Panc1 (cell line): ENCODE measurements at regions not wholly inside any gene's neighbourhood (a gene's known extent, or its start where the extent isn't known, plus 50 kb on each side); places are given as distances from the start of the nearest gene placed in this dataset.

Source experiments
- ATAC-seq: fragments of 200-7000 bp; cut with Tn5 transposase; 2 replicates; pipeline ENCODE4 v1.9.1; 2020; ENCODE audit warnings: mild to moderate bottlenecking, moderate library complexity
- BruUV-seq: library from RNA; stranded (reverse); fragments of 400-500 nt; replicated peaks from 2 replicates; lab custom pipeline; 2021; lab: Mats Ljungman, UMichigan
- CTCF ChIA-PET: fragments of 300-600 bp; sonication (Branson Sonifier 250); formaldehyde crosslinking; loops from one replicate; lab custom pipeline; 2022; ENCODE audit warnings: antibody characterized with exemption; lab: Charles Lee
- POLR2A ChIA-PET: fragments of 300-600 bp; sonication (Branson Sonifier 250); formaldehyde crosslinking; loops from one replicate; lab custom pipeline; 2022; ENCODE audit warnings: antibody characterized with exemption; lab: Charles Lee
- DNase-seq: peaks from one replicate; pipeline ENCODE4 v3.0.0-alpha.2; 2010; ENCODE audit warnings: low read depth, low spot score
- H3K27ac ChIP-seq: 2 replicates; pipeline ENCODE4 v1.5.1; 2011; ENCODE audit warnings: mild to moderate bottlenecking, low read length, inconsistent platforms
- H3K27me3 ChIP-seq: fragments of 200-500 bp; sonication (Bioruptor generic); 2 replicates; pipeline ENCODE4 v1.6.0; 2014; ENCODE audit warnings: low read length, inconsistent platforms; ENCODE audit not compliant: control insufficient read depth, insufficient read depth
- H3K36me3 ChIP-seq: fragments of 200-500 bp; sonication (Bioruptor generic); 2 replicates; pipeline ENCODE4 v1.5.1; 2014; ENCODE audit warnings: inconsistent platforms, mild to moderate bottlenecking, low read length, moderate library complexity; ENCODE audit not compliant: control insufficient read depth, insufficient read depth
- H3K4me1 ChIP-seq: 2 replicates; pipeline ENCODE4 v1.5.1; 2011; ENCODE audit warnings: inconsistent platforms, mild to moderate bottlenecking, low read length, moderate library complexity; ENCODE audit not compliant: control insufficient read depth, insufficient read depth
- H3K4me3 ChIP-seq, 2 experiments: 2 replicates each; pipeline ENCODE4 v1.5.1; 2011 to 2012; ENCODE audit warnings: low read depth in 2 of 2, low read length in 2 of 2, mild to moderate bottlenecking in 2 of 2, inconsistent platforms in 1 of 2, moderate library complexity in 1 of 2
- H3K9me3 ChIP-seq: fragments of 200-500 bp; sonication (Bioruptor generic); 2 replicates; pipeline ENCODE4 v1.5.1; 2014; ENCODE audit warnings: low read depth, mild to moderate bottlenecking, inconsistent platforms, low read length, moderate library complexity; ENCODE audit not compliant: control insufficient read depth, insufficient read depth
- POLR2AphosphoS5 ChIP-seq: IDR thresholded peaks from 2 replicates; pipeline ENCODE4 v1.6.1; 2012; ENCODE audit warnings: mild to moderate bottlenecking, low read depth, low read length, moderate library complexity
- SIN3A ChIP-seq: IDR thresholded peaks from 2 replicates; pipeline ENCODE4 v1.6.1; 2012; ENCODE audit warnings: low read depth, mild to moderate bottlenecking, low read length, moderate library complexity, borderline replicate concordance; ENCODE audit not compliant: insufficient read depth
- TCF7L2 ChIP-seq: IDR thresholded peaks from 2 replicates; pipeline ENCODE4 v1.6.1; 2011; ENCODE audit warnings: mild to moderate bottlenecking, low read depth, low read length, inconsistent platforms
- in situ Hi-C: cut with HindIII; loops from 2 replicates; pipeline ENCODE4 v1.10.0; 2016; ENCODE audit warnings: low sequenced_read_pairs, low pct_unique_long_range_greater_than_20kb
- intact Hi-C: fragments of 100-400 bp; cut with micrococcal nuclease; formaldehyde crosslinking; loops from one replicate; pipeline ENCODE4 v1.10.0; 2022; ENCODE audit not compliant: unreplicated experiment
- TF ChIP-seq, protein P1 (sequence below), 2 experiments: IDR thresholded peaks; 2 replicates each; pipeline ENCODE4 v1.6.1; 2011 to 2012; ENCODE audit warnings: low read depth in 2 of 2, control low read depth in 1 of 2, low read length in 1 of 2, mild to moderate bottlenecking in 1 of 2, moderate library complexity in 1 of 2; ENCODE audit not compliant: insufficient read depth in 1 of 2
- TF ChIP-seq, protein P2 (sequence below): fragments of 450-650 bp; IDR thresholded peaks from 2 replicates; pipeline ENCODE4 v1.5.1; 2017; ENCODE audit warnings: mild to moderate bottlenecking

DNA sequence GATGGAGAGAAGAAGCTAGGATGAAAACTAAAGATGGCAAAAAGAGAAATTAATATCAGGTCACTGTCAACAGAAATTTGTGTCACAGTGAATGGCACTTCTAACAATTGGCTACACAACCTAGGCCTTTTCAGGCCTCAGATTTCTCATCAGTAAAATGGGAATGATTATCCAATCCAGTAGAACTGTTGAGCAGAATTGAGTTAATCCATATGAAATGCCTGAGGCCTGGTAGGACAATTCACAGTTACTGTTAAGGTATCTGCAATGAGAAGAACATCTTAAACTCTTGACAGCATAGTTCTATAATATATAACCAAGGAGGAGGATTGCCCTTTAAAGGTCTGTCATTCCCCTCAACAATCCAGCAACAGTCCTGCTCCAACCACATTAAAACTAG, 217.9 kb upstream of the ZNF217 start:
- DNase-seq, result no peak
- TF ChIP-seq SIN3A, result no peak
- H3K27ac ChIP-seq, result peak overlapping the region; percentile 93
- H3K9me3 ChIP-seq, result no peaks in the 10 kb centered on the region
- H3K36me3 ChIP-seq, result no peaks in the 10 kb centered on the region
- no peaks in the 10 kb centered on the region for H3K27me3 ChIP-seq
- ATAC-seq, result no peak
- intact Hi-C loops, result no loop called here
- ChIA-PET POLR2A (interaction anchor here (0.6 to 0.7 kb wide), 2 partner anchors 36 to 116 kb away, joined by 8 read pairs; no protein-coding TSS in a partner anchor), CTCF (no interaction called here)
- no peak overlapping the region for H3K4me3 ChIP-seq
- BruUV-seq, result no TSS peak
- H3K4me1 ChIP-seq, result peaks cover 17% of the 10 kb centered on the region
- in situ Hi-C loops, result no loop called here

DNA sequence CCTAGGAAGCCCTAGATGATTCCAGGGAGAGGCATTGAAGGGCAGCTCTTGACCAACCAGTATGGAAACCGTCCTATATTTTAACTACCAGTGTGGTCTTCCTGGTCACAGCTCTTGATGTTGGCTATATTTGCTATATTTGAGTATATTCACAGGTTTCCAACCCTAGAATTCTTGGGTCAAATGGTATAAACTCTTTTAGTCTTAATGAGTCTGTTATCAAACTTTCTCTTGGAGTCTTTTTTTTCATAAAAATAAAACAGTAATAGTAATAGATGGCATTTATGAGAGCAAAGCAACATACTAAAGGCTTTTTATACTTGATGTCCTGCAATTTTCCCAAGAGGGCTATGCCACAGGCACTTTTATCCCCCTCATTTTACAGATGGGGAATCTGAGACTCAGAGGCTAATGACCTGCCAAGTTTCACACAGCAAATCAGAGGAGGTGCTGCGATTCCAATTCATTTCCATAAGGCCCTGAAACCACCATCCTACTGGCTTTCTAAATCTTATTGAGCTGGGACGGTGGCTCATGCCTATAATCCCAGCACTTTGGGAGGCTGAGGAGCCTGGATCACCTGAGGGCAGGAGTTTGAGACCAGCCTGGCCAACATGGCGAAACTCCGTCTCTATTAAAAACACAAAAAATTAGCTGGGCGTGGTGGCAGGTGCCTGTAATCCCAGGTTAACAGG, 217.2 kb upstream of the ZNF217 start:
- intact Hi-C loops (no loop called here), in situ Hi-C loops (no loop called here)
- TF ChIP-seq TCF7L2 (no peak), SIN3A (no peak), POLR2AphosphoS5 (no peak)
- TF ChIP-seq, protein P1, sequence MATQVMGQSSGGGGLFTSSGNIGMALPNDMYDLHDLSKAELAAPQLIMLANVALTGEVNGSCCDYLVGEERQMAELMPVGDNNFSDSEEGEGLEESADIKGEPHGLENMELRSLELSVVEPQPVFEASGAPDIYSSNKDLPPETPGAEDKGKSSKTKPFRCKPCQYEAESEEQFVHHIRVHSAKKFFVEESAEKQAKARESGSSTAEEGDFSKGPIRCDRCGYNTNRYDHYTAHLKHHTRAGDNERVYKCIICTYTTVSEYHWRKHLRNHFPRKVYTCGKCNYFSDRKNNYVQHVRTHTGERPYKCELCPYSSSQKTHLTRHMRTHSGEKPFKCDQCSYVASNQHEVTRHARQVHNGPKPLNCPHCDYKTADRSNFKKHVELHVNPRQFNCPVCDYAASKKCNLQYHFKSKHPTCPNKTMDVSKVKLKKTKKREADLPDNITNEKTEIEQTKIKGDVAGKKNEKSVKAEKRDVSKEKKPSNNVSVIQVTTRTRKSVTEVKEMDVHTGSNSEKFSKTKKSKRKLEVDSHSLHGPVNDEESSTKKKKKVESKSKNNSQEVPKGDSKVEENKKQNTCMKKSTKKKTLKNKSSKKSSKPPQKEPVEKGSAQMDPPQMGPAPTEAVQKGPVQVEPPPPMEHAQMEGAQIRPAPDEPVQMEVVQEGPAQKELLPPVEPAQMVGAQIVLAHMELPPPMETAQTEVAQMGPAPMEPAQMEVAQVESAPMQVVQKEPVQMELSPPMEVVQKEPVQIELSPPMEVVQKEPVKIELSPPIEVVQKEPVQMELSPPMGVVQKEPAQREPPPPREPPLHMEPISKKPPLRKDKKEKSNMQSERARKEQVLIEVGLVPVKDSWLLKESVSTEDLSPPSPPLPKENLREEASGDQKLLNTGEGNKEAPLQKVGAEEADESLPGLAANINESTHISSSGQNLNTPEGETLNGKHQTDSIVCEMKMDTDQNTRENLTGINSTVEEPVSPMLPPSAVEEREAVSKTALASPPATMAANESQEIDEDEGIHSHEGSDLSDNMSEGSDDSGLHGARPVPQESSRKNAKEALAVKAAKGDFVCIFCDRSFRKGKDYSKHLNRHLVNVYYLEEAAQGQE (IDR thresholded peaks at IDR 0.05; ENCODE audit: insufficient read depth in 1 of 2, low read depth in 2 of 2, low read length in 1 of 2), result no peak
- TF ChIP-seq, protein P2, sequence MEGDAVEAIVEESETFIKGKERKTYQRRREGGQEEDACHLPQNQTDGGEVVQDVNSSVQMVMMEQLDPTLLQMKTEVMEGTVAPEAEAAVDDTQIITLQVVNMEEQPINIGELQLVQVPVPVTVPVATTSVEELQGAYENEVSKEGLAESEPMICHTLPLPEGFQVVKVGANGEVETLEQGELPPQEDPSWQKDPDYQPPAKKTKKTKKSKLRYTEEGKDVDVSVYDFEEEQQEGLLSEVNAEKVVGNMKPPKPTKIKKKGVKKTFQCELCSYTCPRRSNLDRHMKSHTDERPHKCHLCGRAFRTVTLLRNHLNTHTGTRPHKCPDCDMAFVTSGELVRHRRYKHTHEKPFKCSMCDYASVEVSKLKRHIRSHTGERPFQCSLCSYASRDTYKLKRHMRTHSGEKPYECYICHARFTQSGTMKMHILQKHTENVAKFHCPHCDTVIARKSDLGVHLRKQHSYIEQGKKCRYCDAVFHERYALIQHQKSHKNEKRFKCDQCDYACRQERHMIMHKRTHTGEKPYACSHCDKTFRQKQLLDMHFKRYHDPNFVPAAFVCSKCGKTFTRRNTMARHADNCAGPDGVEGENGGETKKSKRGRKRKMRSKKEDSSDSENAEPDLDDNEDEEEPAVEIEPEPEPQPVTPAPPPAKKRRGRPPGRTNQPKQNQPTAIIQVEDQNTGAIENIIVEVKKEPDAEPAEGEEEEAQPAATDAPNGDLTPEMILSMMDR, result no peak
- Histone ChIP-seq H3K27me3 (no peaks in the 10 kb centered on the region), H3K27ac (peak overlapping the region; percentile 93), H3K4me1 (peaks cover 24% of the 10 kb centered on the region), H3K36me3 (no peaks in the 10 kb centered on the region), H3K4me3 (no peak overlapping the region), H3K9me3 (no peaks in the 10 kb centered on the region)
- BruUV-seq, result no TSS peak
- no peak for DNase-seq
- CTCF ChIA-PET, result no interaction called here
- POLR2A ChIA-PET, result no interaction called here
- ATAC-seq, result no peak

DNA sequence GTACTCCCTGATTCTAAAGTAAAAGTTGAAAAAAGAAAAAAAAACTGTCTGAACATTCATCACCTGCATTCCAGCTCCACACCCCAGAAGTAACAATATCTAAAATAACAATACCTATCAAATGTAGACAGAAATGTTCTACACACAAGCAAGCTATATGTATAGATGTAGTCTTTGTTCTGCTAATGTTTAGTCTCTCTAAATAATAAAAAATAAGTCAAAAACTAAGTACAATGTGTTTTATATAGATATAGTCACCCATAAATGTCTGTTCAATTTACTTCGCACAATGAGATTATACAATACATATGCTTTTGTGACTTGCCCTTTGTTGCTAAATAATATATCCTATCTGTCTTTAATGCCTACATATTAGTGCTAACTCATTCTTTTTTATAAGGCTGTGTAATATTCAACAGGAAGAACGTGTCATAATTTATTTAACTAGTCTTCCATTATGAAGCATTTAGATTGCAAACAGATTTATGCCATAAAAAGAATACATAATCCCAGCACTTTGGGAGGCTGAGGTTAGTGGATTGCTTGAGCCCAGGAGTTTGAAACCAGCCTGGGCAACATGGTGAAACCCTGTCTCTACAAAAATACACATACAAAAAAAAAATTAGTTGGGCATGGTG, 216.2 kb upstream of the ZNF217 start:
- in situ Hi-C loops, result no loop called here
- DNase-seq, result no peak
- no peak for ATAC-seq

More for the DNA sequence above, 216.2 kb upstream of the ZNF217 start:
- Histone ChIP-seq H3K27me3 (no peaks in the 10 kb centered on the region), H3K4me3 (no peak overlapping the region), H3K27ac (peak overlapping the region; percentile 93), H3K4me1 (peaks cover 34% of the 10 kb centered on the region), H3K9me3 (no peaks in the 10 kb centered on the region), H3K36me3 (no peaks in the 10 kb centered on the region)
- CTCF ChIA-PET, result interaction anchor here (0.6 to 0.7 kb wide), 2 partner anchors 32 to 106 kb away, joined by 3 read pairs; no protein-coding TSS in a partner anchor
- intact Hi-C loops, result no loop called here
- POLR2A ChIA-PET, result interaction anchor here (0.6 kb wide), 1 partner anchor 15 kb away, joined by 5 read pairs; no protein-coding TSS in a partner anchor
- BruUV-seq, result no TSS peak
- TF ChIP-seq, protein P1 (IDR thresholded peaks at IDR 0.05; ENCODE audit: insufficient read depth in 1 of 2, low read depth in 2 of 2, low read length in 1 of 2), result no peak
- TF ChIP-seq TCF7L2 (no peak), POLR2AphosphoS5 (no peak), SIN3A (no peak)
- TF ChIP-seq, protein P2, result no peak
